Activated CD8-positive, alpha-beta T cell treated with anti-CD3 and anti-CD28 coated beads for 36 hours (primary cell): ENCODE measurements at regions not wholly inside any gene's neighbourhood (a gene's known extent, or its start where the extent isn't known, plus 50 kb on each side); places are given as distances from the start of the nearest gene placed in this dataset.

Experiments used
- ATAC-seq: fragments of 200-7000 bp; cut with Tn5 transposase; one replicate; pipeline ENCODE4 v1.10.0; 2021; ENCODE audit warnings: mild to moderate bottlenecking, moderate library complexity
- CTCF ChIA-PET: fragments of 350-600 bp; sonication (Branson Sonifier 250); formaldehyde crosslinking; loops from one replicate; lab custom pipeline; 2021; ENCODE audit warnings: antibody characterized with exemption; lab: Charles Lee
- POLR2A ChIA-PET: fragments of 350-600 bp; sonication (Branson Sonifier 250); formaldehyde crosslinking; loops from one replicate; lab custom pipeline; 2021; ENCODE audit warnings: antibody characterized with exemption; lab: Charles Lee
- DNase-seq: peaks from one replicate; pipeline ENCODE4 v3.0.0-alpha.2; 2020
- H3K27ac Mint-ChIP-seq: one replicate; pipeline ENCODE4 v1.8.0; 2021; ENCODE audit warnings: mild to moderate bottlenecking, mixed read lengths
- H3K27me3 Mint-ChIP-seq: one replicate; pipeline ENCODE4 v1.8.0; 2021; ENCODE audit warnings: mixed read lengths
- H3K36me3 Mint-ChIP-seq: one replicate; pipeline ENCODE4 v1.8.0; 2021; ENCODE audit warnings: low read depth, mixed read lengths
- H3K4me1 Mint-ChIP-seq: one replicate; pipeline ENCODE4 v1.8.0; 2021; ENCODE audit warnings: low read depth, mixed read lengths
- H3K4me3 Mint-ChIP-seq: one replicate; pipeline ENCODE4 v1.8.0; 2021; ENCODE audit warnings: mild to moderate bottlenecking, moderate library complexity, mixed read lengths
- H3K9me3 Mint-ChIP-seq: one replicate; pipeline ENCODE4 v1.8.0; 2021; ENCODE audit warnings: mixed read lengths
- intact Hi-C: fragments of 100-400 bp; cut with micrococcal nuclease; formaldehyde crosslinking; loops from one replicate; pipeline ENCODE4 v1.10.0; 2022
- TF ChIP-seq, protein P1 (sequence below): fragments of 200-600 bp; IDR thresholded peaks from one replicate; pipeline ENCODE4 v1.8.0; 2022; ENCODE audit warnings: antibody characterized with exemption, mild to moderate bottlenecking

DNA sequence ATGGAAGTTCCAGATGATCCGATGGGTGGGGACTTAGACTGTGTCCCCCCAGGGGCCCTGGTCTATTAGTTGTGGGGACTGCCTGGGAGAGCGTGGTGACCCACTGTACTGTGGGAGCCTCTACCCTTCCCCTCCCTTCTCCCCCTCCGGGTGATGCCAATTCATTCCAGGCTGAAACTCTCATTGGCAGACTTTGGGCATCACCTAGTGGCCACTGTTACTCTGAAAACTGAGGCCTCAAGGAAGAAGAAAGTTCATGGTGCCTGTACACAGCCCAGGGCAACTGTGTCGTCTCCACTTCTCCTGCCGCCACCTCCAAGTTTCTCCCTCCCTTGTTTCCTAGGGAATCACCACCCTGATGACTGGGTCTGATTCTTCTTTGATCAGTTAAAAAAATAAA is 173.6 kb upstream of the ALG10B start:
- Mint-ChIP-seq H3K27me3 (peaks cover 4% of the 10 kb centered on the region), H3K4me3 (no peak overlapping the region), H3K4me1 (no peaks in the 10 kb centered on the region), H3K27ac (no peak overlapping the region), H3K9me3 (peaks cover 7% of the 10 kb centered on the region), H3K36me3 (no peaks in the 10 kb centered on the region)
- intact Hi-C loops, result no loop called here
- POLR2A ChIA-PET, result no interaction called here
- ATAC-seq (no peak), DNase-seq (no peak)
- TF ChIP-seq, protein P1, sequence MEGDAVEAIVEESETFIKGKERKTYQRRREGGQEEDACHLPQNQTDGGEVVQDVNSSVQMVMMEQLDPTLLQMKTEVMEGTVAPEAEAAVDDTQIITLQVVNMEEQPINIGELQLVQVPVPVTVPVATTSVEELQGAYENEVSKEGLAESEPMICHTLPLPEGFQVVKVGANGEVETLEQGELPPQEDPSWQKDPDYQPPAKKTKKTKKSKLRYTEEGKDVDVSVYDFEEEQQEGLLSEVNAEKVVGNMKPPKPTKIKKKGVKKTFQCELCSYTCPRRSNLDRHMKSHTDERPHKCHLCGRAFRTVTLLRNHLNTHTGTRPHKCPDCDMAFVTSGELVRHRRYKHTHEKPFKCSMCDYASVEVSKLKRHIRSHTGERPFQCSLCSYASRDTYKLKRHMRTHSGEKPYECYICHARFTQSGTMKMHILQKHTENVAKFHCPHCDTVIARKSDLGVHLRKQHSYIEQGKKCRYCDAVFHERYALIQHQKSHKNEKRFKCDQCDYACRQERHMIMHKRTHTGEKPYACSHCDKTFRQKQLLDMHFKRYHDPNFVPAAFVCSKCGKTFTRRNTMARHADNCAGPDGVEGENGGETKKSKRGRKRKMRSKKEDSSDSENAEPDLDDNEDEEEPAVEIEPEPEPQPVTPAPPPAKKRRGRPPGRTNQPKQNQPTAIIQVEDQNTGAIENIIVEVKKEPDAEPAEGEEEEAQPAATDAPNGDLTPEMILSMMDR, result no peak
- CTCF ChIA-PET, result interaction anchor here (1.1 kb wide), 1 partner anchor 173 kb away, joined by 5 read pairs; the partner anchor contains the start of gene ALG10B

DNA sequence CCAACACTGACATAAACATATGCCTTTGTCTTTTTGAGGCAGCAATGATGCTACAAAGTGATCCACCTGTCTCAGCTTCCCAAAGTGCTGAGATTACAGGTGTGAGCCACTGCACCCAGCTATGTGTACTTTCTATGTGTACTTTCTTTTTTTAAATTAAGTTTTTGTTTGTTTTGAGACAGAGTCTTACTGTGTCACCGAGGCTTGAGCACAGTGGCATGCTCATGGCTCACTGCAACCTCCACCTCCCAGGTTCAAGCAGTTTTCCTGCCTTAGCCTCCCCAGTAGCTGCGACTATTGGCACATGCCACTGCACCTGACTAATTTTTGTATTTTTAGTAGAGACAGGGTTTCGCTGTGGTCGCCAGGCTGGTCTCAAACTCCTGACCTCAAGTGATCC is 172.5 kb upstream of the ALG10B start:
- ATAC-seq (no peak), DNase-seq (no peak)
- no peak overlapping the region for H3K27ac Mint-ChIP-seq
- peaks cover 8% of the 10 kb centered on the region for H3K9me3 Mint-ChIP-seq
- CTCF ChIA-PET, result no interaction called here
- no peaks in the 10 kb centered on the region for H3K27me3 Mint-ChIP-seq
- intact Hi-C loops, result no loop called here
- H3K4me3 Mint-ChIP-seq, result no peak overlapping the region
- no peaks in the 10 kb centered on the region for H3K4me1 Mint-ChIP-seq
- TF ChIP-seq, protein P1, result no peak
- no peaks in the 10 kb centered on the region for H3K36me3 Mint-ChIP-seq
- POLR2A ChIA-PET, result no interaction called here

DNA sequence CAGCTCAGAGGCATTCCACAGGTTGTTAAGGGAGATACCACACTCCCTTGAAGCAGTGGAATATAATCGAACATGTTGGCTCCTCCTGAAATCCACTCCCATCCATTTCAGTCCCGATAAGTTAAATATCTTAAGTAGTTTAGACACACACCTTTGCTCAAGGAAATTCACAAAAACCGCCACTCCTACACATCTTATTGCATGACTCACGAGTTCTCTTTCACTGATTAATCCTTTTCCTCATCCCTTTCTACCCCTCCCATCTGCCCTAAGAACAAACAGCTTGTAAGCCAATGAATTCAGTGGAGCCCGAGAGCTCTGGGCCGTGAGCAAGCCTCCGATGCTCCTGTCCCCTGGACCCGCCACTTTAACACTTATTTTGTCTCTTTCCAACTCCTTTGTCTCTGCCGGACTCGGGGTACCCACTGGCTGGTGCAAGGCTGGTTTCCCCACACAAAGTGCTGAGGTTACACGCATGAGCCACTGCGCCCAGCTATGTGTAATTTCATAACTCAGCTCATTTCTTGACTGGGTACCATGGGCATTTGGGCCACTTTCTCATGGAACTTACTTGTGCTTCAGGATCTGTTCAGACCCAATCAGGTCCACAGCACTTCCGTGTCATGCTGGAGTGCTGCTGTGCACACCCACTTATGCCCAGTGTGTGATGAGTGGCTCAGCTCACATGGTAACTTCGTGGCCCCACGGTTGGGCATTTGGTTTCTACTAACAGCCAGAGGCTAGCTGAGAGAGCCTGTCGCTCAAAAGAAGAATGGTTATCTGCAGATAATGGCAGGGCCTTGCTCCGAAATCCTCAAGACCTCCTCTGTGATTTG is 171.8 kb upstream of the ALG10B start:
- no peak overlapping the region for H3K27ac Mint-ChIP-seq
- intact Hi-C loops, result no loop called here
- ATAC-seq (no peak), DNase-seq (no peak)
- H3K4me1 Mint-ChIP-seq, result no peaks in the 10 kb centered on the region
- peaks cover 9% of the 10 kb centered on the region for H3K9me3 Mint-ChIP-seq
- no peaks in the 10 kb centered on the region for H3K36me3 Mint-ChIP-seq
- POLR2A ChIA-PET, result no interaction called here
- H3K27me3 Mint-ChIP-seq, result no peaks in the 10 kb centered on the region
- TF ChIP-seq, protein P1, result no peak
- CTCF ChIA-PET, result no interaction called here
- H3K4me3 Mint-ChIP-seq, result no peak overlapping the region

DNA sequence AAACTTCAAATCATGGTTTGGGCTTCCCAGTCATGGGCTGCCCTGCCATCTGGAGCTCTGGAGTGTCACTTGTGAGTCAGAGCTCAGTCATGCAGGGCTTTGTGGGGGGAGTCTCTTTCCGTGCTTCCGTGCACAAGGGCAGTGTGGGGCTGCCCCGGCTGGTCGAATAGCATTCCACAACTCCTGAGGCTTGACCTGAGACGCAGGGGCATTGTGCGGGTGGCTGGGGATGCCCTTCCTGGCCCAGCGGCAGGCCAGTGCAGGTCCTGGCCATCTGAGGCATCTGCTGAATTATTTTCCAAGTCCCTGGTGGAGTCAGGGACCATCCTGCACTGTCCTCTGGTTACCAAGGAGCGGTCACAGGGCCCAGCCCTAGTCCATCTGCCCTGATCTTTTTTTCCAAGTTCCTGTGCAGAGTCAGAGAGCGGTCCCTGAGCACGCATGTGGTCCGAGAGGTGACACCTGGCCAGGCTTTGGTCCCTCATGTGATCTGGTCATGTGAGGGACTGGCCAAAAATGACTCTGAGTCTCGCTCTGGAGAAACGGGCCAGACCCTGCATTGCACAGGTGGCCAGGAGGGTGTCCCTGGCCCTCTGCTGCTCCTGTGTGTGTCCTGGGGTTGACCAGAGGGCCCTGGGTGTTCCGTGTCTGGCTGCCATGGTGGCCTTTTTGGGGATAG is 167.0 kb upstream of the ALG10B start:
- ChIA-PET CTCF (no interaction called here), POLR2A (no interaction called here)
- intact Hi-C loops, result no loop called here
- Mint-ChIP-seq H3K9me3 (peaks cover 9% of the 10 kb centered on the region), H3K27me3 (no peaks in the 10 kb centered on the region), H3K27ac (no peak overlapping the region), H3K36me3 (no peaks in the 10 kb centered on the region), H3K4me3 (no peak overlapping the region), H3K4me1 (no peaks in the 10 kb centered on the region)
- DNase-seq, result no peak
- no peak for ATAC-seq
- TF ChIP-seq, protein P1, result no peak
